Epithelial cell of prostate (primary cell): ENCODE measurements at regions not wholly inside any gene's neighbourhood (a gene's known extent, or its start where the extent isn't known, plus 50 kb on each side); places are given as distances from the start of the nearest gene placed in this dataset.

Source experiments
- DNase-seq: peaks from one replicate; pipeline ENCODE4 v3.0.0-alpha.2; 2011; ENCODE audit warnings: low read depth, low spot score
- H3K27ac ChIP-seq: fragments of 450-650 bp; 2 replicates; pipeline ENCODE4 v1.5.1; 2017; ENCODE audit warnings: mild to moderate bottlenecking

- H3K27ac ChIP-seq = no peak overlapping the region
- no peak for DNase-seq
Observed at GRCh38 chr4:152118819-152119553, 358.2 kb upstream of the GATB start.

DNA sequence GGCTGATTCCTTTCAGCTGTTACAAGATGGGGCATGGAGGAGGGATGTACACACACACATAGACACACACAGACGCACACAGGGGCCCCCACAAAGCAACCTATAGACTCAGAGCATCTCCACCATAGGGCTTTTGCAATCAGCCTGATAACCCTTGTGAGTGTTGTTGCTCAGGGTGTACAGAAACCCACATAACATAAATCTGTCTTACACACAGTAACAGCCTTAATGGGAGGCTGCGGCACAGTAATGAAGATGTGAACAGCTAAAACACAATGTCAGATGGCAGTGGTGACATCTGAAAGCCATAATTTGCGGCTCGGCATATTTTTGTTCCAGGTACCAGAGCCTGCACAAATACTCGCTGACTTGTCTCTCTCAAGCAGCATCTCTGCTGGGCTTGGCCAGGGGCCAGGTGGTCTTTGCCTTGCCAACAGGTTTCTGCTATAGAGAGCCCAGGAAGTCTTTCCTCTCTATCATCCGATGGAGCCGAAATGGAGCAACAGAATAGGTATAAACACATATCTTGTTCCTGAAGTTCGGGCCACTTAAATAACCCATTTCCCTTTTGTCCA lies 357.2 kb upstream of the GATB start:
- H3K27ac ChIP-seq = no peak overlapping the region
- no peak for DNase-seq

- H3K27ac ChIP-seq = no peak overlapping the region
- no peak for DNase-seq
Observed at GRCh38 chr4:152117520-152117919, 356.7 kb upstream of the GATB start.

- no peak for DNase-seq
- H3K27ac ChIP-seq = no peak overlapping the region
Observed at GRCh38 chr4:152117054-152117453, 356.2 kb upstream of the GATB start.

GRCh38 chr4:152115794-152116193 lies 355.0 kb upstream of the GATB start:
- H3K27ac ChIP-seq = no peak overlapping the region

GRCh38 chr4:152115118-152115517 lies 354.3 kb upstream of the GATB start:
- no peak for DNase-seq
- H3K27ac ChIP-seq = no peak overlapping the region

More at GRCh38 chr4:152115794-152116193, 355.0 kb upstream of the GATB start:
- DNase-seq = no peak

DNA sequence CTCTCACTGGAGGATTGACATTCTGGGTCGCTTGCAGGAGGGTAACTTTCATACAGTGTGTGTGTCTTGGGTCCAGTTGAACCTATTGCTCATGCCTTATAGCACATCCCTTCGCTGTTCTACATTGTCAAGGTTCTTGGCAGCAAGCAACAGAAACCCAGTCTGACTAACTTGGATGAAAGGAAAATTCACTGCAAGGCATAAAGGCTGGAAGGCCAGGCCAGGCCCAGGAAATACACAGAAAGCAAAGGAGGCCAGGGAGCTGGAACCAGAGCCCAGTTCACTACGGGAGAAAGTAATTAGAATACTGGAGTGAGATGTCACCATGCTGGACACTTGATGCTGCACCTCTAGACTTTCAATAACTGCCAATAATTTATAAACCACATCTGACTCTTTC lies 353.8 kb upstream of the GATB start:
- DNase-seq = no peak
- no peak overlapping the region for H3K27ac ChIP-seq

GRCh38 chr4:152112887-152113286 lies 352.1 kb upstream of the GATB start:
- H3K27ac ChIP-seq = no peak overlapping the region
- DNase-seq = no peak

DNA sequence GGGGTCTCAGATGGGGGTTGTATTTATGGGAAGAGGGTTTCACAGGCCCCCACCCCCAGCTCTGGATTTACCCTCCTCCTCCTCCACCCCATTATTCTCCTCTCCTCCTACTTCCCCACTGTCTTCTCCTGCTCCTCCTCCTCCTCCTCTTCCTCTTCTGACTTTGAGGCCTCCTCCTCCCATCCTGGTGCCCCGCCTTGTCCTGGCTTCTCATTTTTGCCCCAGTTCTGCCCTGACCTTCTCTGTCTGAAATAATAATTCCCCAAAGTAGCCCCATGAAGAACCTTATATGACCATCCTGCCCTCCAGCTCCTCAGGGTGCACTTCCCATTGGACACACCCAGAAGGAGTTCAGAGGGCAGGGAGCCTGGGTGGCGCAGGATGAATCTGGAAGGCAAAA lies 351.4 kb upstream of the GATB start:
- H3K27ac ChIP-seq = no peak overlapping the region
- DNase-seq = no peak

- H3K27ac ChIP-seq = no peak overlapping the region
- DNase-seq = no peak
Observed at GRCh38 chr4:152110780-152111179, 350.0 kb upstream of the GATB start.

DNA sequence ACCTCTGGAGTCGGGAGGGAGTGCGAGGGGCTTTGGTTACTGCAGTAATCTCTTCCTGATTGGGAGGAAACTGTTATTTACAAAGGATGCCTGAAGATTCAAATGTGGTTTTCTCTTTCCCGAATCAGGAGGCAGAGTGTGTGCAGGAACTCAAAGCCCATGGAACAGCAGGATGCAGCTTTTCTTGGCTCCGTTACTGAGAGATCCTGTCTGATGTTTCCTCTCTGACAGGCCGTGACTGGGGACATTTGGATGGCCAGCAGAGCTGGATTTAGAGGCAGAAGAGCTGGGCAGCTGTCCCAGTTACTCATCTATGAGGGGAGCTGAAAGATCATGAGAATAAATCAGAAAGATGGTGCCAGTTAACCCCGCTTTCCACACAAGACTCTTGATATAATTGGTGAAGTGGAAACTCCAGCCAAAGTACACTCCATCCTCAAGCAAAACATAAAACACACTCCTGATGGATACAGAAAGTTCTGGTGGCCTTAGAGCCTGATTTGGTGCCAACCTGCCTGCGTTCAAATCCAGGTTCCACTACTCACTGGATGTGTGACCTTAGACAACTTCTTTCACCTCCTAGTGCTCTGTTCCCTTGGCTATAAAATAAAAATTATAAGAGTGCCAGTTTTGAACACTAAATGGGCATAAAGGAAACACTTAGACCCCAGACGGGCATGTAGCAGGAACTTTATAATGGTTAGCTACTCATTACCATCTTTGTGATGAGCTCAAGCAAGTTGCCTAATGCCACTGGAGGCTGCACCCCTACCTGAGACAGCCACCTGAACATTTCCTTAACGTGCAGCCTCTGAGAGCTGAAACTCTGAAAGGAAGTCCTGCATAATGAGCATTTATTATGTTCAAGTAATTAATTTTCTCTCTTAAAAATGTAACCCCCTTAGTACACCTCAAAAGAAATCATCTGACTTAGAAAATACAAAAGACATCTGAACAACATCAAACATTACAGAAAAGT lies 349.0 kb upstream of the GATB start:
- no peak for DNase-seq
- H3K27ac ChIP-seq = no peak overlapping the region

DNA sequence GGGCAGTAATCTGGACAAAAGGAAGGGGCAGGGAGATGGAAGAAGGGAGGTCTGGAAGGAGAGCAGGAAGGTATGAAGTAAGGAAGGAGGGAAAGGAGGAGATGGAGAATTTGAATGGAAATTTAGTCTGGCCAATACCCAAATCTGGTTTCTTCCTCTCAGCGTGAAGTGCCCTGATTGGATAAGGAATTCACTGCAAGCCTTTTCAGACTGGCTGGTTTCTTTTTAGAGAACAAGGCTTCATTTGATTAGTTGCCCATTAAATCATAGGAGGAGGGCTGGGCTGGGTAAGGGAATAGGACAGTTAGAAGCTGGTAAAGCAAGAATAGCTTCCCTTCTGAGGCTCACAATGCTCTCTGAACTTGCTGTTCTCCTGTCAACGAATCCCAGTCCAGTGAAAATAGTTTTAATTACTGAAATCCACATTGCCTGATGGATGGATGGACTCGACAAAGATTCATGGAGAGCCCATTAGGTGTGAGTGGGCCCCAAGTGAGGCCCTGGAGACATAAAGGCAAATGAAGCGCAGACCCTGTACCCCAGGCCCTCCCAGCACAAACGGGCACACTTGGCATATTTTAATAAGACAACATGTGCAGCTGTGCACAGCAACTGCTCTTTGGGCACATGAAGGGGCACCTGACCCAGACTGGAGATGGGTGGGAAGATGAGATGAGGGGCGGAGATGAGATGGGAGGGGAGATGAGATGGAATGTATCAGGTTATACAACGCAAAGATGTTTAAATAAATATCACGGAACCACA lies 347.1 kb upstream of the GATB start:
- H3K27ac ChIP-seq = no peak overlapping the region
- no peak for DNase-seq

DNA sequence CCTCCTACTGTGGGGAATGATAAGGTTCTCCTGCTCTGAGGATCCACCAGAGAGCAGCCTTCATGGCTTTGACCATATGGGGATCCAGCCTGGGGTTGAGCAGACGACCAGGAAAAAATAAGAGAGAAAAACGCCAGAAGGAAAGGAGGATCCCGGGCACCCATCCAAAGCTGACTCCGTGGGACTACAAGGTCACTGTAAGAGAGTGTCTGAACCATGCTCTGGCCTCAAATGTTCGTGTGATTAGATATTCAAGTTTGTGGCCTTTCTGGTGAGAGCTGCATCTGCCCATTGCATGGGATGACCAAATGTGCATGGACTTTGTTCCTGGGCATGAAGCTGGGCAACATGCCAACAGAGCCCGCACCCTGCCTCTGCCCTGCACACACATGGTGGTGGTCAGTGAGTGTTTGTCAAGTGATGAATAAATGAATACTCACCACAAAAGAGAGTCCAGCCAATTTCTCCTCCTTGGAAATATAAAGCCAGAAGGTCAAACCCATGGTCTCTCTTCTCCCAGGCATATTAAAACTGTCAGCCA lies 346.0 kb upstream of the GATB start:
- DNase-seq = no peak
- H3K27ac ChIP-seq = peak overlapping the region; percentile 62

DNA sequence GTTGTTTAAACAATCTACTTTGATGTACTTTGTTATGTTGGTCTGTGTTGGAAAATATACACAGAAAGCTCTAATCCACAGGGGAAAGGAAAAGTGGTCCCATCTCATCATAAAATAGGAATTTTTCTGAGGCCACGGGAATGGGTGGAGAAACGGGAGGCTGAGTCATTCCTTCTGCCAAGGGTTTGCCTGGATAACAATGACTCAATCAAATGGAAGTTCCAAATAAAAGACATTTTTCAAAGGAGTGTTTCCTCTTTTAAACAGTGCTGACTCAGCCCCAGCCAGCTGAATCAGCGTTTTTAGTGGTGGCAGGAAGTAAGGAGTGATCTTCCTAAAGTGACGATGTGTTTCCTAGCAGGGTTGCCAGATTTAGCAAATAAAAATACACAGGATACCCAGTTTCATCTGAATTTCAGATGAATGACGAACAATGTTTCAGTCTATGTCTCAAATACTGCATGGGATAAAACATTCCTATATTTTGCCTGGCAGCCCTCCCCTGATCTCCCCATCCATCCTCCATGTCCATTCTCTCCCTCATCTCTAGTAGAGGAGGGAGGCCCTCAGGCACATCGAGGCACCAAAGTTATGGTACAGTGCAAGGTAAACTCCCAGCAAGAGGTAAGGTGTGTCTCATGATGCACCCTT lies 345.4 kb upstream of the GATB start:
- peak; percentile 72 for DNase-seq
- peak overlapping the region; percentile 62 for H3K27ac ChIP-seq

GRCh38 chr4:152104901-152105357 lies 344.1 kb upstream of the GATB start:
- H3K27ac ChIP-seq = no peak overlapping the region
- DNase-seq = no peak

DNA sequence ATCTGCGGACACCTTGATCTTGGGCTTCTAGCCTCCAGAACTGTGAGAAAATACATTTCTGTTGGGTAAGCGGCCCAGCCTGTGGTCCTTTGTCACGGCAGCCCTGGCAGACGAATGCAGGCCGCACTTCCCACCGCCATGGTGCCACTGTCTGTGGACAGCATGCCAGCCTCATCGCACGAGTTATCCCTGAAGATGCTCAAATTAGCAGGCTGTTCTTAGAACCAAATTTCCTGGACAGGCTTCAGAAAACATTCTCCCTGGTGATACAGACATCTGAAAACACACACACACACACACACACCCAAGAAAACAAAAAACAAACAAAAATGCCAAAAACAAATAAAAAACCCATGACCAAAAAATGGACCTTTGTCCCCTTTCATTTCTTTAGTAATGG lies 343.5 kb upstream of the GATB start:
- no peak overlapping the region for H3K27ac ChIP-seq
- DNase-seq = no peak

DNA sequence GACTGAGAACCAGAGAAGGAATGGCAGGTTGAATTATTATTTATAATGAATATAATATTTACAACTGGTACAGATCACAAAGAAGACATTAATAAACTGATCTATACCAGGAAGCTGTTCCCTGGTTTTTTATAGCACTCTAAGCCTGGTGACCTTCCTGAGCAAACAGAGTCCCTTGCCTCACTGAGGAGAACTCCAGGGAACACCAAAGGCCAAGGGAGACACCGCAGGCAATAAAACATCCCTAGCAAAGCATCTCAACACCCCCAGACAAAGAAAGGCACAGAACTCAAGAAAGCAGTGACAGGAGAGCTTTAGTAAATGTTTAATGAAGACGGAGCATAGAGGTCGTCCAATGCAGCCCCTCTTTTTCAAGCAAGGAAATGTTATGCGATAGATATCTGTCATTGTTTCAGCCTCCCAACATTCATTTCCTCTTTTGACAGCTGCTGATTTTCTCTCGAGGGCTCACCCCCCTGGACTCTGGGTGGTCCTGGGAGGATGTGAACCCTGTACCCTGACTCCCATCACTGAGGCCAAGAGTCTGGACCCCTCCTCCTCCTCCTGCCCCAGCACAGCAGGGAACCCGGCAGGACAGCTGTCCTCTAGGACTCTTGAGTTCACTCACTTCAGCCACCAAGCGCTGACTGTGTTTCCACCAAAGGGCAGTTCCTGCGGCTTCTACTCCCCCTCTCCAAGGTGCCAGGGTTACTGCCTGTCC lies 342.5 kb upstream of the GATB start:
- peak overlapping the region; percentile 76 for H3K27ac ChIP-seq
- no peak for DNase-seq

DNA sequence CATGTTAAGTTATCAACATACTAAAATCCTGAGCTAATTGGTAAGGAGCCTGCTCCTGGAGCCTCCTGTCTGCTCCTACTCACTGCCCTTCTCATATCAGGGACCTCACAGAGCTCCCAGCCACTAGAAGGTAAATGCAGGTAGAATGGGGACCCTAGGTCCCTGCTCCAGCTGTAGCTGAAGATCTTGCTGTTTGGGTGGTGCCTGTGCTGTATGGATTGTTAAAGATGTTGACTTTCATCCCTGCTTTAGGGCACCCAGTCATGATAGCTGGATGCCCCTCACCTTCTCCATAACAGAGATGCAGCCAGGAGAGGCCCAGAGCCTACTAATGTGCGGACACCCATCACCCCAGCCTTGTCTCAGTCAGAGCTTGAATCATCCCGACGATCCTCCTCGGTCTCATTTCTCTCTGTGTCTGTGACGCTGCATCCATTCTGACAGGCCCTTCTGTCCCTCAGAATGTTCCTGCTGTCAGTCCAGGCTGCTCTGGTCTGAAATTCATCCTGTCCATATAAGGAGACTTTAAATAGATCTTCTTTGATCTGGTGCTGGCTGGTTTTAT lies 341.7 kb upstream of the GATB start:
- H3K27ac ChIP-seq = peak overlapping the region; percentile 76
- no peak for DNase-seq
